AG10803 (cell line): ENCODE measurements at regions not wholly inside any gene's neighbourhood (a gene's known extent, or its start where the extent isn't known, plus 50 kb on each side); places are given as distances from the start of the nearest gene placed in this dataset.

ENCODE experiments used
- DNase-seq: peaks from one replicate; pipeline ENCODE4 v3.0.0; 2010; ENCODE audit warnings: low read depth
- H3K4me3 ChIP-seq: 2 replicates; pipeline ENCODE4 v1.5.1; 2011; ENCODE audit warnings: mild to moderate bottlenecking, low read length, control low read depth
- TF ChIP-seq, protein P1 (sequence below): conservative IDR thresholded peaks from 2 replicates; pipeline ENCODE4 v1.5.1; 2011; ENCODE audit warnings: mild to moderate bottlenecking, low read length, control low read depth, inconsistent platforms

DNA sequence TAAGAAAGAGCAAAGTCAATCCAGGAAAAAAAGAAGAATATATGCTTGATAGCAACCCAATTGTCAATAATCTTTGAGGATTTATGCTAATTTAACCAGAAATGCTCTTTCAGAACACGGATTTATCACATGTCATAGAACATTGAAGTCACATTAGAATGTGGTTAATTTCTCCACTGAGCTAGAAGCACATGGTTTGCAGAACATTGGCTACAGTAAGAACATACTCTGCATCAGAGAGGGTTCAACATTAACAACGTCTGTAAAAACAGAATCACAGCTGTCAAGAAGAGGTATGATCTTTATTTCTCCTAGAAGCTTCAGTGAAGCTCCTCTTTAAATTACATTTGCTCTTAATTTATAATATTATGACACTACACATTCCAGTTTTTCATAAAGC, 619.7 kb upstream of the AGTR1 start:
- TF ChIP-seq, protein P1, sequence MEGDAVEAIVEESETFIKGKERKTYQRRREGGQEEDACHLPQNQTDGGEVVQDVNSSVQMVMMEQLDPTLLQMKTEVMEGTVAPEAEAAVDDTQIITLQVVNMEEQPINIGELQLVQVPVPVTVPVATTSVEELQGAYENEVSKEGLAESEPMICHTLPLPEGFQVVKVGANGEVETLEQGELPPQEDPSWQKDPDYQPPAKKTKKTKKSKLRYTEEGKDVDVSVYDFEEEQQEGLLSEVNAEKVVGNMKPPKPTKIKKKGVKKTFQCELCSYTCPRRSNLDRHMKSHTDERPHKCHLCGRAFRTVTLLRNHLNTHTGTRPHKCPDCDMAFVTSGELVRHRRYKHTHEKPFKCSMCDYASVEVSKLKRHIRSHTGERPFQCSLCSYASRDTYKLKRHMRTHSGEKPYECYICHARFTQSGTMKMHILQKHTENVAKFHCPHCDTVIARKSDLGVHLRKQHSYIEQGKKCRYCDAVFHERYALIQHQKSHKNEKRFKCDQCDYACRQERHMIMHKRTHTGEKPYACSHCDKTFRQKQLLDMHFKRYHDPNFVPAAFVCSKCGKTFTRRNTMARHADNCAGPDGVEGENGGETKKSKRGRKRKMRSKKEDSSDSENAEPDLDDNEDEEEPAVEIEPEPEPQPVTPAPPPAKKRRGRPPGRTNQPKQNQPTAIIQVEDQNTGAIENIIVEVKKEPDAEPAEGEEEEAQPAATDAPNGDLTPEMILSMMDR: no peak
- H3K4me3 ChIP-seq: no peak overlapping the region
- no peak for DNase-seq

DNA sequence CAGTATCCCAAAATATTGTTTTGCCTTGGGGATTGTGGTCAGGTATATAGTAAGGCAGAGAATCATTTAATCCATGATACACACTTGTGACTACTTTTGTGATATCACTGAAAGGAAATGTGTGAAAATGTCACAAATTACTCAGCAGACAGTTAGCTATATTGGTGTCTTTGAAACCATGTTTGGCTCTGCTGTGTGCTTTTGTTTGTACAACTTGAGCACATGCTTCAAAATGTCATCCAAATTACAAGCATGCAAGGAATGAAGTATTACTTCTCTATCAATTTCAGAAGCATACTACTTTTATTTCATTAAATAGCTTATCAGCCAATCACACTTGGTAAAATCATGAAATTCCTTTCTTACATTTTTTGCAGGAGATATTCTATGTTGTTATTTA, 619.0 kb upstream of the AGTR1 start:
- DNase-seq: peak; percentile 12
- H3K4me3 ChIP-seq: no peak overlapping the region
- TF ChIP-seq, protein P1: no peak

DNA sequence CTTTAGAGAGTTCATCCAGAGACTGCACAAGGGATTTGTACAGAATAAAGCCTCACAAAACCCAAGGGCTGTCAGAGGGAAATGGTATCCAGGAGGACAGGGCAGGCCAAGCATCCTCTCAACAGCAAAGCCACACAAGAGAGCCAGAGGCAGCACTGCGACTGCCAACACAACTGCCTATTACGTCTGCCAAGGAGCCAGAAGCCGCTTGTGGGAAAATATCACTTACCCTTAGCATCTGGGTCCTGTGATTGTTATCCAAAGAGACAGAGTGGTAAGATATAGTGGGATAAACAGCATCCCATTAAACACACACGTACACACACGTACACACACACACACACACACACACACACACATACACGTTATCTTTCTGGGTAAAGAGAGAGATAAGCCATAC, 618.3 kb upstream of the AGTR1 start:
- no peak overlapping the region for H3K4me3 ChIP-seq
- TF ChIP-seq, protein P1: no peak
- peak; percentile 25 for DNase-seq

DNA sequence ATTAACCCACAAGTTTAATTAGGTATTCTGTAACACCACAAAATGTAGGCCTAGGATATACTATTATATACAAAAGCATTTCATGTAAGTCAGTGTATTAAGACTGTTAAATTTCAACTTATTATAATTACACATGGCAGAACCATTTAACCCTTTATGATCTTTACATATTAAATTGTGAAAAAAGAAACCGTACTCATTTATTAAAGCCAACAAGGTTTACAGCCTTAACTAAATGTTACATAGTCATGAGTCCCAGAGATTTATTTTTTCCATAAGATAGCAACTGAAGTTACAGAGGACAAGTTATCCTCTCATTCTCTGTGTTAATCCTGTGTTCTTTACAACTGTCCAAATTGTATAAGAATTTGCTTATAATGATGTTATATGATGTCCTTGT, 615.8 kb upstream of the AGTR1 start:
- H3K4me3 ChIP-seq: no peak overlapping the region
- DNase-seq: no peak
- TF ChIP-seq, protein P1: no peak

DNA sequence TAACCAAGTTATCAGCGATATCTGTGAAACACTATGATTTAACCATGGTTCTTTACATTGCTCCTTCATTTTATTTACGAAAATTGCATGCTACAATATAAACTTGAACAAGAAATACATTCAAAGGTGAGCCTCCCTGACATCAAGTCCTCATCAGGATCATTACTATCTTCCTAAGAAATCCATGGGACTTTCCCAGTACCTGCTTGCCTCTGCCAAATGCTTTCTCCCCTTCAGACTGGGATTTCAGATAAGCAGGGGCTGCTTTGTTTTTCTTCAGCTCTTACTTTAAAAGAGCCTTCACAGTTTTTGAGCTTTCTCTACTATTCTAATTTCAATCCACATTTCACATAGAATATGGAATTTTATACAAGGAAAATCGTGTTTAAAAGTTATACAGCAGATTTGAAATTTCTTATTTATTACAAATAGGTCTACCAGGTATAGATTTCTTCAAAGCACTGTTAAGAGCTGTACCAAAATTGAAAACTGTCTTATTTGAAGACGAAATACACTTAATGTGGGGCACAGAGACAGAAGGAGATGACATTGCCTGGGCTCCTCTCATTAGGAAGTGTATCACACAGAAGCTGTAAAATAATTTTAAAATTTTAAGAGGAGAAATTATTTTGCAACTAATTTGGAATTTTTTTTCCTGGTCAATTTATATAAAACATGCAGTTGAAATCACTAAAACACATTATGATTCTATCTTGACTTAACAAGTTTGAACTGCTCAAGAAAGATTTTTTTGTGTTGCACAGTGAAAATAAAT, 615.0 kb upstream of the AGTR1 start:
- H3K4me3 ChIP-seq: no peak overlapping the region
- DNase-seq: no peak
- TF ChIP-seq, protein P1: no peak

DNA sequence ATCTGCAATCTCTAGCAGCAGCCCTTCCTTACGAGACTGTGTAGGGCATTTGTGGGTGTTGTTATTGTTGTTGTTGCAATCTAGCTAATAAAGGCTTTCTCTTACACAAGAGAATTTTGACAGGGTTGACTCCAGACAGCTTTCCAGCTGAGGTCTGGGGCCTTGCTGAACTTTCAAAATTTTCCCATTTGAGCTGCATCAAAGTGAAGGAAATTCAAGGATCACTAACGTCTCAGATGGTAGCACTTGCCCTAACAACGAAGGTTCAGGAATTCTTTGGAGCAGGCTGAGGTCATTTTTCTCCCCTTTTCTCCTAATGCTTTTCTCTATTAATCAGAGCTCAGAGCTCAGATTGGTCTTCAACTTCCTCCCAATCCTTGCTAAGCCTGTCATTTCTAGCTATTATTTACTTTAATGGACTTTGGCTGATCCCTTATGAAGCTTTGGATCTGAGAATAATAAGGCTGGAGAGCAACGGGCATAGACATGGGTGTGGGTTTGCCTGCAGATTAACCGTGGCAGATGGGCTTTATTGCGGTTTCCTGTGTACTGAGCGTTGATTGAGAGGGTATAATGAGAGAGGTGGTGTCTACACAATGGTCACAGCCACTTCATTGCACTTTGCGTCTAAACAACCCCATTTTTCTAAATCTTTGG, 614.0 kb upstream of the AGTR1 start:
- DNase-seq: no peak
- no peak overlapping the region for H3K4me3 ChIP-seq
- TF ChIP-seq, protein P1: no peak

DNA sequence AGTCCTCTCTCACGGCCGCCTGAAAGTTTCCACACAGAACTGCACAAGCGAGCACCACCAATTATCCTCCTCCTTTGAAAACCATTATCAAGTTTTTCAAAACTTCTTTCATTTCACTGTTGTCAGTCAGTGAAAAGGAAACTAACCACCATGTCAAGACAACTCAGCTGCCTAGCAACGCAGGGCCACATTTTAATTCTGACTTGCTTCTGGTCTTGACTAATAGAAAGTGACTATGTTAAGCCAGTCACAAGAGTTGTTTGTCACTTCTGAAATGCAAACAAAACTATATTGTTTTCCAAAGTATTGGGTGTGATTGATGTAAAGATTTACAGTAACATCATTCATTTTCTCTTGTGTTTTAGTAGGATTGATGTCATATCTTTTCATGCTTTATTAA, 612.8 kb upstream of the AGTR1 start:
- TF ChIP-seq, protein P1: no peak
- no peak for DNase-seq
- H3K4me3 ChIP-seq: no peak overlapping the region
